Astrocyte (in vitro differentiated cells and primary cell): ENCODE measurements at regions not wholly inside any gene's neighbourhood (a gene's known extent, or its start where the extent isn't known, plus 50 kb on each side); places are given as distances from the start of the nearest gene placed in this dataset.

ENCODE experiments used
- DNase-seq: peaks from one replicate; pipeline ENCODE4 v3.0.0-alpha.2; 2010; ENCODE audit warnings: low read depth
- FAIRE-seq: peaks from 2 replicates; lab custom pipeline; 2011; peaks lifted over from hg19 to GRCh38; lab: Jason Lieb, UNC
- H2AFZ ChIP-seq: 2 replicates; pipeline ENCODE4 v1.6.0; 2012; ENCODE audit warnings: low read depth, low read length, inconsistent platforms
- H3K27ac ChIP-seq: 2 replicates; pipeline ENCODE4 v1.5.1; 2011; ENCODE audit warnings: low read depth, low read length, inconsistent platforms
- H3K27me3 ChIP-seq: 2 replicates; pipeline ENCODE4 v1.6.0; 2011; ENCODE audit warnings: low read length, inconsistent platforms; ENCODE audit not compliant: insufficient read depth
- H3K36me3 ChIP-seq: 2 replicates; pipeline ENCODE4 v1.5.1; 2011; ENCODE audit warnings: low read length, inconsistent platforms; ENCODE audit not compliant: insufficient read depth
- H3K4me1 ChIP-seq: 2 replicates; pipeline ENCODE4 v1.5.1; 2011; ENCODE audit warnings: low read length, inconsistent platforms; ENCODE audit not compliant: insufficient read depth
- H3K4me2 ChIP-seq: 2 replicates; pipeline ENCODE4 v1.6.0; 2012; ENCODE audit warnings: low read length, inconsistent platforms
- H3K4me3 ChIP-seq: 2 replicates; pipeline ENCODE4 v1.5.1; 2011; ENCODE audit warnings: low read depth, mild to moderate bottlenecking, low read length, inconsistent platforms; ENCODE audit not compliant: insufficient read depth
- H3K79me2 ChIP-seq: 2 replicates; pipeline ENCODE4 v1.6.0; 2012; ENCODE audit warnings: mild to moderate bottlenecking, low read length, inconsistent platforms; ENCODE audit not compliant: insufficient read depth
- H3K9ac ChIP-seq: 2 replicates; pipeline ENCODE4 v1.6.0; 2012; ENCODE audit warnings: mild to moderate bottlenecking, low read length, inconsistent platforms
- H3K9me3 ChIP-seq: 2 replicates; pipeline ENCODE4 v1.5.1; 2012; ENCODE audit warnings: low read depth, mild to moderate bottlenecking, low read length, inconsistent platforms; ENCODE audit not compliant: insufficient read depth
- H4K20me1 ChIP-seq: 2 replicates; pipeline ENCODE4 v1.6.0; 2012; ENCODE audit warnings: low read length, inconsistent platforms; ENCODE audit not compliant: insufficient read depth
- H3K27ac Mint-ChIP-seq: one replicate; pipeline ENCODE4 v1.8.0; 2021; ENCODE audit warnings: mild to moderate bottlenecking, mixed read lengths; ENCODE audit not compliant: unreplicated experiment
- H3K27me3 Mint-ChIP-seq: one replicate; pipeline ENCODE4 v1.8.0; 2021; ENCODE audit warnings: low read depth, mixed read lengths; ENCODE audit not compliant: unreplicated experiment
- H3K36me3 Mint-ChIP-seq: one replicate; pipeline ENCODE4 v1.8.0; 2021; ENCODE audit warnings: low read depth, mixed read lengths; ENCODE audit not compliant: unreplicated experiment
- H3K4me1 Mint-ChIP-seq: one replicate; pipeline ENCODE4 v1.8.0; 2021; ENCODE audit warnings: low read depth, mixed read lengths; ENCODE audit not compliant: unreplicated experiment
- H3K4me3 Mint-ChIP-seq: one replicate; pipeline ENCODE4 v1.8.0; 2021; ENCODE audit warnings: mild to moderate bottlenecking, moderate library complexity, mixed read lengths; ENCODE audit not compliant: unreplicated experiment
- H3K9me3 Mint-ChIP-seq: one replicate; pipeline ENCODE4 v1.8.0; 2021; ENCODE audit warnings: mild to moderate bottlenecking, mixed read lengths; ENCODE audit not compliant: unreplicated experiment
- EZH2 ChIP-seq: IDR thresholded peaks from 2 replicates; pipeline ENCODE4 v1.6.1; 2012; ENCODE audit warnings: mild to moderate bottlenecking, low read length, inconsistent platforms; ENCODE audit not compliant: insufficient read depth
- TF ChIP-seq, protein P1 (sequence below): IDR thresholded peaks from 2 replicates; pipeline ENCODE4 v1.5.1; 2011; ENCODE audit warnings: low read depth, mild to moderate bottlenecking, inconsistent platforms, low read length, moderate library complexity; ENCODE audit not compliant: insufficient read depth

DNA sequence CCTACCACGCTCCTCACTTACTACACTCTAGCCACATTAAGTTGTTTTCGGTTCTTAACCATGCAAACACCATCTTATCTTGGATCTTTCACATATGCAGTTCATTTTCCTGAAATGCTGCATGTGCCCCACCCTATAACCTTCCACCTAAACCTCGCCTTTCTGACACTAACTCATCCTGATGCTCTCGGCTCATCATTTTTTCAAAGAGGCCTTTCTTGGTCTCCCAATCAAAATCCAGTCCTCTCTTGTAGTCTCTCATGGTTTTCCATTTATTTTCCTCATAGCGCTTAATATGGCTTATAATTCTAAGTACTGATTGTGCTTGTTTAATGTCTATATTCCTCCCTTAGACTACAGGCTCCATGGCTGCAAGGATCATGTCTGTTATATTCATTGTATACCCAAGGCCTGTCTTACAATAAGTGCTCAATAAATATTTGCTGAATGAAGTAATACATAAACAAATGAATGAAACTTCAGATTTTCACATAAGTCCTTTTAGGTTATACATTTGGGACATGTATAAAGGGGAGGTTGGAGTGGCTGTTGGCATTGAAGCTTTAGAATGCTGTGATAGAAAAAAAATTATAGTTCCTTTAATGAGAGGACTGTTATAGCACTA is 79.2 kb upstream of the CDC42BPA start:
- H3K36me3 Mint-ChIP-seq: no peaks in the 10 kb centered on the region
- DNase-seq (no peak), FAIRE-seq (no peak)
- Histone ChIP-seq H3K79me2 (no peaks in the 10 kb centered on the region), H3K27me3 (no peaks in the 10 kb centered on the region), H3K36me3 (no peaks in the 10 kb centered on the region), H3K9me3 (no peaks in the 10 kb centered on the region), H2AFZ (no peak overlapping the region), H3K4me1 (no peaks in the 10 kb centered on the region), H3K9ac (no peak overlapping the region), H3K4me2 (no peak overlapping the region), H3K27ac (no peak overlapping the region), H3K4me3 (no peak overlapping the region), H4K20me1 (no peaks in the 10 kb centered on the region)
- no peaks in the 10 kb centered on the region for H3K9me3 Mint-ChIP-seq
- no peaks in the 10 kb centered on the region for H3K27me3 Mint-ChIP-seq
- H3K27ac Mint-ChIP-seq: no peak overlapping the region
- H3K4me3 Mint-ChIP-seq: no peak overlapping the region
- peaks cover 8% of the 10 kb centered on the region for H3K4me1 Mint-ChIP-seq
- TF ChIP-seq, protein P1, sequence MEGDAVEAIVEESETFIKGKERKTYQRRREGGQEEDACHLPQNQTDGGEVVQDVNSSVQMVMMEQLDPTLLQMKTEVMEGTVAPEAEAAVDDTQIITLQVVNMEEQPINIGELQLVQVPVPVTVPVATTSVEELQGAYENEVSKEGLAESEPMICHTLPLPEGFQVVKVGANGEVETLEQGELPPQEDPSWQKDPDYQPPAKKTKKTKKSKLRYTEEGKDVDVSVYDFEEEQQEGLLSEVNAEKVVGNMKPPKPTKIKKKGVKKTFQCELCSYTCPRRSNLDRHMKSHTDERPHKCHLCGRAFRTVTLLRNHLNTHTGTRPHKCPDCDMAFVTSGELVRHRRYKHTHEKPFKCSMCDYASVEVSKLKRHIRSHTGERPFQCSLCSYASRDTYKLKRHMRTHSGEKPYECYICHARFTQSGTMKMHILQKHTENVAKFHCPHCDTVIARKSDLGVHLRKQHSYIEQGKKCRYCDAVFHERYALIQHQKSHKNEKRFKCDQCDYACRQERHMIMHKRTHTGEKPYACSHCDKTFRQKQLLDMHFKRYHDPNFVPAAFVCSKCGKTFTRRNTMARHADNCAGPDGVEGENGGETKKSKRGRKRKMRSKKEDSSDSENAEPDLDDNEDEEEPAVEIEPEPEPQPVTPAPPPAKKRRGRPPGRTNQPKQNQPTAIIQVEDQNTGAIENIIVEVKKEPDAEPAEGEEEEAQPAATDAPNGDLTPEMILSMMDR: no peak
- TF ChIP-seq EZH2: no peak

DNA sequence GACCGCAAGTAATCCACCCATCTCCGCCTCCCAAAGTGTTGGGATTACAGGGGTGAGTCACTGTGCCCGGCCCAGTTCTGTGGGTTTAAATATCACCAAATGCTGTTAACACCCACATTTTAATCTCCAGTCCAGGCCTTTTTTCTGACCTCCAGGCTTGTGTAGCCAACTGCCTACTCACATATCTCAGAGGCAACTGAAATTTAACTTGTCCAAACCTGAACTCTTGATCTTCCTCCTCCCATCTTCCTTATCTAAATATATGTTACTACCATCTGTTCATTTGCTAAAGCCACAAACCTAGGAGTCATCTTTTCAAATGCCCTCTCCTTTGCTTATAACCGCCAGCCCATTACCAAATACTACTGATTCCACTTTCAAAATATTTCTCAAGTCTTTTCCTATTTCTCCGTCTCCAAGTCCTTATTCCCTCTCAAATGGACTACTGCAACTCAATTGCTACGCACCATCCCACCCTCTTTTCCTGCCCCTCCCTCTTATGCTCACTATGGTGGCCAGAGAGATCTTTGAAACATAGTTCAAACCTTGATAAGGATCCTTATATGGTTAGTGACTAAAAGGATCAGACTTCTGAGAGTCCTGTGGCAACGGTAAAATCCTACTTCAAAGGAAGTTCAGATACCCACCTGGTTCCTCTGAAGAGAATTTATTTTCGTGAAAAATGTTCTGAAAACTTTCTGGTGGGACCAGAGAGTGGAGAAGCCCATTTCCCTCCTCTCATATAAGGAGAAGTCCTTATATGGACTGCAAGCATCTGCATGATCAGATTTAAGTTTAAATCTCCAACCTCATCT is 78.5 kb upstream of the CDC42BPA start:
- no peak overlapping the region for H3K27ac ChIP-seq
- H3K27ac Mint-ChIP-seq: no peak overlapping the region
- peaks cover 8% of the 10 kb centered on the region for H3K4me1 Mint-ChIP-seq
- no peaks in the 10 kb centered on the region for H3K4me1 ChIP-seq
- no peaks in the 10 kb centered on the region for H3K36me3 Mint-ChIP-seq
- H3K9ac ChIP-seq: no peak overlapping the region
- no peaks in the 10 kb centered on the region for H3K36me3 ChIP-seq
- H3K4me3 ChIP-seq: no peak overlapping the region
- no peaks in the 10 kb centered on the region for H3K27me3 Mint-ChIP-seq
- H4K20me1 ChIP-seq: no peaks in the 10 kb centered on the region
- H3K79me2 ChIP-seq: no peaks in the 10 kb centered on the region
- H2AFZ ChIP-seq: no peak overlapping the region
- FAIRE-seq: no peak
- H3K9me3 Mint-ChIP-seq: no peaks in the 10 kb centered on the region
- no peak overlapping the region for H3K4me2 ChIP-seq
- no peak for TF ChIP-seq EZH2
- TF ChIP-seq, protein P1: no peak
- H3K4me3 Mint-ChIP-seq: no peak overlapping the region
- no peaks in the 10 kb centered on the region for H3K9me3 ChIP-seq
- H3K27me3 ChIP-seq: no peaks in the 10 kb centered on the region
- DNase-seq: peak; percentile 27
